ENCODE measurements at regions not wholly inside any gene's neighbourhood (a gene's known extent, or its start where the extent isn't known, plus 50 kb on each side); places are given as distances from the start of the nearest gene placed in this dataset.
"Not testable (repeated sequence)": the region's sequence is repeated elsewhere in the genome, so short reads cannot be mapped to it uniquely, and the experiment has no call there.

DNA sequence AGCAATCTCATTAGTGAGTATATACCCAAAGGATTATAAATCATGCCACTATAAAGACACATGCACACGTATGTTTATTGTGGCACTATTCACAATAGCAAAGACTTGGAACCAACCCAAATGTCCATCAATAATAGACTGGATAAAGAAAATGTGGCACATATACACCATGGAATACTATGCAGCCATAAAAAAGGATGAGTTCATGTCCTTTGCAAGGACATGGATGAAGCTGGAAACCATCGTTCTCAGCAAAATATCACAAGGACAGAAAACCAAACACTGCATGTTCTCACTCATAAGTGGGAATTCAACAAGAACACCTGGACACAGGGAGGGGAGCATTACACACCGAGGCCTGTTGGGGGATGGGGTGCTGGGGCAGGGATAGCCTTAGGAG, 252.9 kb upstream of the MSX2 start:
- H3K4me3 Mint-ChIP-seq: not testable (repeated sequence)

DNA sequence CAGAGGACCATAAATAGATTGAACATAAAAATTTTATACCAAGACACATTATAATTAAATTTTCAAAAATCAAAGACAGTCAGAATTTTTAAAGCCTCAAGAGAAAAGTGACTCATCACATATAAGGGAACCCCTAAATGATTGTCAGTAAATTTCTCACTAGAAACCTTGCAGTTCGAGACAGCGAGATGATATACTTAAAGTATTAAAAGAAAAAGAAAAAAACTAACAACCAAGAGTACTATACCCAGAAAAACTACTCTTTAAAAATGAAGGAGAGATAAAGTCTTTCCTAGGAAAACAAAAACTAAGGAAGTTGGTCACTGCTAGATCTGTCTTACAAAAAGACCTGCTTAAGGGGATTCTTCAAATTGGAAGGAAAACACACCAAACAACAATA, 251.4 kb upstream of the MSX2 start:
- Mint-ChIP-seq H3K4me1 (ENCODE audit: low read depth) (no peaks in the 10 kb centered on the region), H3K36me3 (ENCODE audit: low read depth) (no peaks in the 10 kb centered on the region), H3K9me3 (peaks cover 13% of the 10 kb centered on the region), H3K27ac (no peak overlapping the region), H3K27me3 (ENCODE audit: low read depth) (no peaks in the 10 kb centered on the region), H3K4me3 (no peak overlapping the region)
- DNase-seq: no peak
- intact Hi-C loops (cut with micrococcal nuclease): no loop called here
- CTCF ChIA-PET: no interaction called here

More for the DNA sequence above, 252.9 kb upstream of the MSX2 start:
- H3K36me3 Mint-ChIP-seq (ENCODE audit: low read depth); H3K4me1 Mint-ChIP-seq (ENCODE audit: low read depth); H3K27ac Mint-ChIP-seq; CTCF ChIA-PET; intact Hi-C loops (cut with micrococcal nuclease); H3K27me3 Mint-ChIP-seq (ENCODE audit: low read depth); DNase-seq: not testable (repeated sequence)
- H3K9me3 Mint-ChIP-seq: peaks cover 13% of the 10 kb centered on the region

DNA sequence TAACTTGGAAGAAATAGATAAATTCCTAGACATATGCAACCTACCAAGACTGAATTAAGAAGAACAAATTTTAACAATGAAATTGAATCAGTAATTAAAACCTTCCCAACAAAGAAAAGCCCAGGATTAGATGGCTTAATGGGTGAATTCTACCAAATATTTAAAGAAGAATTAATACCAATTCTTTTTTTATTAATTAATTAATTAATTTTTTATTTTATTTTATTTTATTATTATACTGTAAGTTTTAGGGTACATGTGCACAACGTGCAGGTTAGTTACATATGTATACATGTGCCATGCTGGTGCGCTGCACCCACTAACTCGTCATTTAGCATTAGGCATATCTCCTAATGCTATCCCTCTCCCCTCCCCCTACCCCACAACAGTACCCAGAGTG, 248.4 kb upstream of the MSX2 start:
- H3K36me3 Mint-ChIP-seq (ENCODE audit: low read depth); DNase-seq; intact Hi-C loops (cut with micrococcal nuclease); H3K27ac Mint-ChIP-seq; H3K9me3 Mint-ChIP-seq; CTCF ChIA-PET; H3K4me1 Mint-ChIP-seq (ENCODE audit: low read depth); H3K4me3 Mint-ChIP-seq; H3K27me3 Mint-ChIP-seq (ENCODE audit: low read depth): not testable (repeated sequence)

DNA sequence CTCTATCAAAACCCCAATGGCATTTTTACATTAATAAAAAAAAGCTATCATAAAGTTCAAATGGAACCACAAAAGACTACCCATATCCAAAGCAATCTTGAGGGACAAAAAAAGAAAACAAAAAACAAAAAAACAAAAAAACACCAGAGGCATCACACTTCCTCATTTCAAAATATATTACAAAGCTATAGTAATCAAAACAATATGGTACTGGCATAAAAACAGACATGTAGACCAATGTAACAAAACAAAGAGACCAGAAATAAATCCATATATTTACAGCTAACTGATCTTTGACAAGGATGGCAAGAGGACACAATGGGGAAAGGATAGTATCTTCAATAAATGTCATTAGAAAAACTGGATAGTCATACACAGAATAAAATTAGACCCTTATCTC, 245.1 kb upstream of the MSX2 start:
- intact Hi-C loops (cut with micrococcal nuclease): no loop called here
- CTCF ChIA-PET: no interaction called here

DNA sequence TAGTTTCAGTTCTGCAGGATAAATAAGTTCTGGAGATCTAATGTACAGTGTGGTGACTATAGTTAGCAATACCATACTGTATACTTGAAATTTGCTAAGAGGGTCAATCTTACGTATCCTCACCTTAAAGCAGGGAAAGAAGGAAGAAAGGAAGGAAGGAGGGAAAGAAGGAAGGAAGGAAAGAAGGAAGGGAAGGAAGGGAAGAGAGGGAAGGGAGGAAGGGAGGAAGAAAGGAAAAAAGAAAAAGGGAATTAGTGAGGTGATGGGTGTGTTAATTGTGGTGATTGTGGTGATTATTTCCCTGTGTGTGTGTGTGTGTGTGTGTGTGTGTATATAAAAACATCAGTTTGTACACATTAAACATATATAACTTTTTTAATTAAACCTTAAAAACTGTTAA, 242.6 kb upstream of the MSX2 start:
- H3K4me3 Mint-ChIP-seq: no peak overlapping the region
- intact Hi-C loops (cut with micrococcal nuclease): no loop called here
- peaks cover 4% of the 10 kb centered on the region for H3K27me3 Mint-ChIP-seq (ENCODE audit: low read depth)
- H3K9me3 Mint-ChIP-seq: peaks cover 5% of the 10 kb centered on the region
- H3K27ac Mint-ChIP-seq: no peak overlapping the region
- peaks cover 2% of the 10 kb centered on the region for H3K4me1 Mint-ChIP-seq (ENCODE audit: low read depth)
- no peaks in the 10 kb centered on the region for H3K36me3 Mint-ChIP-seq (ENCODE audit: low read depth)
- CTCF ChIA-PET: no interaction called here
- no peak for DNase-seq

More for the DNA sequence above, 245.1 kb upstream of the MSX2 start:
- H3K4me3 Mint-ChIP-seq: no peak overlapping the region
- H3K9me3 Mint-ChIP-seq: peaks cover 5% of the 10 kb centered on the region
- H3K27me3 Mint-ChIP-seq (ENCODE audit: low read depth): peaks cover 4% of the 10 kb centered on the region
- H3K27ac Mint-ChIP-seq: no peak overlapping the region
- no peaks in the 10 kb centered on the region for H3K36me3 Mint-ChIP-seq (ENCODE audit: low read depth)
- peaks cover 2% of the 10 kb centered on the region for H3K4me1 Mint-ChIP-seq (ENCODE audit: low read depth)
- DNase-seq: no peak

DNA sequence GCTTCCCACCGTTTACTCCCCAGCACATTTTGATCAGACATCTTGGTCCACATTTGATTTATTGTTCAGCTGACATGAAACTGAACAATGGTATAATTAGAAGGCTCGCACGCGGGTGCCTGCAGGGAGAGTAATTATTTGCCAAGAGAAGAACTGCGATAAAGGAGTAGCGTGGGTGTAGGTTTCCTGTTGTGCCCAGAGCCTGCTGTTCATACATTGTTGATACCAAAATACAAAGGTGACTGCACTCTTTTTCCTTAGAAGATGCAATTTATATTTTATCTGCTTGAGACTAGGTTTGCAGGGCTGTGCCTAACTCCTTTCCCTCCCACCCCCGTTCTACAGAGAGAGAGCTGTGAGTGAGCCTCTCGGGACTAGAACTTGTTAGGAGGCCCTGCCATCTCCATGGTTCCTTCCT, 241.8 kb upstream of the MSX2 start:
- intact Hi-C loops (cut with micrococcal nuclease): no loop called here
- no peaks in the 10 kb centered on the region for H3K36me3 Mint-ChIP-seq (ENCODE audit: low read depth)

GRCh38 chr5:174483411-174483810, 241.0 kb upstream of the MSX2 start:
- intact Hi-C loops (cut with micrococcal nuclease): no loop called here

More for the DNA sequence above, 241.8 kb upstream of the MSX2 start:
- peaks cover 2% of the 10 kb centered on the region for H3K4me1 Mint-ChIP-seq (ENCODE audit: low read depth)
- H3K9me3 Mint-ChIP-seq: peaks cover 5% of the 10 kb centered on the region
- H3K27me3 Mint-ChIP-seq (ENCODE audit: low read depth): peaks cover 4% of the 10 kb centered on the region
- CTCF ChIA-PET: interaction anchor here (0.6 kb wide), 1 partner anchor 563 kb away, joined by 3 read pairs; no protein-coding TSS in a partner anchor
- no peak overlapping the region for H3K4me3 Mint-ChIP-seq
- no peak for DNase-seq
- H3K27ac Mint-ChIP-seq: no peak overlapping the region

DNA sequence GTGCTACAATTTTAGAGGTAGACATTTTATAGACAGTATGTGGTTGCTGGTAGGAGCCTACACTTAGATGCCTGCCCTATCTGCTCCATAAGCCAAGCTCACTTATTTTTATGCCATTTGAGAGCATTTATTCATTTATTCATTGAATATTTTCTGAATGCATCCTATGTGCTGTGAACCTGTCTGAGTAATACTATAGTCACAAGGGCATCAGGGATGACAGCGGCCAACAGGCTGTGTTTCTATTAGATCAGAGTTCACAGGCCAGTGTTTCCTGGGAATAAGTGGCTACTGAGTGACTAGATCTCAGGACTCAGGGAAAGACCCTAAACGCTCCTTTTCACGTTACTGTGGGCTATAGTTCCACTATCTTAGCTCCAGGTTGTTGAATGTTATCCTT, 235.2 kb upstream of the MSX2 start:
- H3K9me3 Mint-ChIP-seq: peaks cover 1% of the 10 kb centered on the region

More at GRCh38 chr5:174483411-174483810, 241.0 kb upstream of the MSX2 start:
- Mint-ChIP-seq H3K27me3 (ENCODE audit: low read depth) (peaks cover 4% of the 10 kb centered on the region), H3K9me3 (peaks cover 5% of the 10 kb centered on the region), H3K4me3 (no peak overlapping the region), H3K36me3 (ENCODE audit: low read depth) (no peaks in the 10 kb centered on the region), H3K4me1 (ENCODE audit: low read depth) (peaks cover 2% of the 10 kb centered on the region), H3K27ac (no peak overlapping the region)
- CTCF ChIA-PET: no interaction called here
- no peak for DNase-seq

DNA sequence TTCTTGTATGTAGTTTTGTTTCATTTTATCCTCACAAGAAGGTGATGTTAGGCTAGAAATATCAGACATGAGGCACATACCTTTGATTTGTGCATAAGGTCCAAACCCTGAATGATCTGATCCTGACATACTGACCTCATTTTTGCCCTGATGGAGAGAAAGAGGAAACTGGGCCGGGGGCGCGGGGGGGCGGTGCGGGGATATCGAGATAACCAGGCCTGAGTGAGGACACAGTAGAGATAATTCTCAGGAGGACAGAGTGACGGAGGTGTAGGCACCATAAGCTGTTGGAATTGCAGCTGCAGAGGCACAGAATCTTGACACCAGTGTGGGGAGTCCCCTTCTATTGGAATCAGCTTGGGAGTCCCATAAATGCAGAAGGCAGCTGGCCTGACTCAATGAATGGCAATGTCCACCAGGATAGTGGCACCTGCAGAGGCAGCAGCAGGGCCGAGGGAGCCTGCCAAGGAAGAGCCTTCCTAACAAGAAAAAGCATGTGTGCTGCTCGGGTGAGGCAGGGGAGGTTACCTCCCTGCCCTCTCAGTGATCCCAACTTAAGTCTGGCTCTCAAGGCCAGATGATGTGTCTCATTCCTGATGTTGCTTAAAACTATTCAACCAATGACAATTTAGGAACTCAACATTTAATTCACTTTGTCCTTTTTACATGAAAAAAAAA, 234.3 kb upstream of the MSX2 start:
- H3K27me3 Mint-ChIP-seq (ENCODE audit: low read depth): peaks cover 1% of the 10 kb centered on the region
- CTCF ChIA-PET: interaction anchor here (0.7 kb wide), 1 partner anchor 51 kb away, joined by 3 read pairs; no protein-coding TSS in a partner anchor
- no peak overlapping the region for H3K4me3 Mint-ChIP-seq
- no peaks in the 10 kb centered on the region for H3K36me3 Mint-ChIP-seq (ENCODE audit: low read depth)
- H3K4me1 Mint-ChIP-seq (ENCODE audit: low read depth): no peaks in the 10 kb centered on the region
- H3K9me3 Mint-ChIP-seq: no peaks in the 10 kb centered on the region
- no peak overlapping the region for H3K27ac Mint-ChIP-seq
- no peak for DNase-seq
- intact Hi-C loops (cut with micrococcal nuclease): no loop called here

More for the DNA sequence above, 235.2 kb upstream of the MSX2 start:
- CTCF ChIA-PET: no interaction called here
- Mint-ChIP-seq H3K36me3 (ENCODE audit: low read depth) (no peaks in the 10 kb centered on the region), H3K27me3 (ENCODE audit: low read depth) (no peaks in the 10 kb centered on the region), H3K27ac (no peak overlapping the region), H3K4me3 (no peak overlapping the region), H3K4me1 (ENCODE audit: low read depth) (no peaks in the 10 kb centered on the region)
- DNase-seq: no peak
- intact Hi-C loops (cut with micrococcal nuclease): no loop called here

- peaks cover 2% of the 10 kb centered on the region for H3K27me3 Mint-ChIP-seq (ENCODE audit: low read depth)
- no peak overlapping the region for H3K27ac Mint-ChIP-seq
- no peak overlapping the region for H3K4me3 Mint-ChIP-seq
- no peaks in the 10 kb centered on the region for H3K9me3 Mint-ChIP-seq
- no peaks in the 10 kb centered on the region for H3K36me3 Mint-ChIP-seq (ENCODE audit: low read depth)
- CTCF ChIA-PET: interaction anchor here (0.7 kb wide), 1 partner anchor 51 kb away, joined by 3 read pairs; no protein-coding TSS in a partner anchor
- no peaks in the 10 kb centered on the region for H3K4me1 Mint-ChIP-seq (ENCODE audit: low read depth)
- no peak for DNase-seq
- intact Hi-C loops (cut with micrococcal nuclease): no loop called here
Measured at GRCh38 chr5:174490728-174491127, 233.7 kb upstream of the MSX2 start.

DNA sequence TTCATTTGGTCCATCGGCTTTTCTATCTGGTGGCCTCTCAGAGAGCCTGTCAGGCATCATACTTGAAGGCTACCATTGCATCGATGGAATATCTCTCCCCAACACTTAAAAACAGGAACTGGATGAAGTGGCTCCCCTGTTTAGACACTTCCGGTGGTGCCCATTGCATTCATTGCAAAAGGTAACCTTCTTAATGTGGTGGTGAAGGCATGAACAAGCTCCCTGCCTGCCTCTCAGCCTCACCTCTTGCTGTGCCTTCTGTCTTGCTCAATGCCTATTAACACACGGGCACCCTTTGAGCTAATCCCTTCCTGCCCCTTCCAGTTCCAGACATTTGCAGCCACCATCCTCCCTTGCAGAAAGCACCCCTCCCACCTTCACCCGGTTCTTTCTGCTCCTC, 233.1 kb upstream of the MSX2 start:
- CTCF ChIA-PET: no interaction called here
- Mint-ChIP-seq H3K27ac (no peak overlapping the region), H3K9me3 (no peaks in the 10 kb centered on the region), H3K4me3 (no peak overlapping the region), H3K36me3 (ENCODE audit: low read depth) (no peaks in the 10 kb centered on the region), H3K27me3 (ENCODE audit: low read depth) (peaks cover 2% of the 10 kb centered on the region), H3K4me1 (ENCODE audit: low read depth) (no peaks in the 10 kb centered on the region)
- intact Hi-C loops (cut with micrococcal nuclease): no loop called here
- no peak for DNase-seq

- intact Hi-C loops (cut with micrococcal nuclease): no loop called here
- no peak for DNase-seq
- no peak overlapping the region for H3K4me3 Mint-ChIP-seq
- CTCF ChIA-PET: interaction anchor here (0.6 kb wide), 1 partner anchor 71 kb away, joined by 3 read pairs; no protein-coding TSS in a partner anchor
- H3K27me3 Mint-ChIP-seq (ENCODE audit: low read depth): peaks cover 2% of the 10 kb centered on the region
- H3K36me3 Mint-ChIP-seq (ENCODE audit: low read depth): no peaks in the 10 kb centered on the region
- no peaks in the 10 kb centered on the region for H3K4me1 Mint-ChIP-seq (ENCODE audit: low read depth)
- no peaks in the 10 kb centered on the region for H3K9me3 Mint-ChIP-seq
- no peak overlapping the region for H3K27ac Mint-ChIP-seq
Measured at GRCh38 chr5:174491761-174492350, 232.5 kb upstream of the MSX2 start.

DNA sequence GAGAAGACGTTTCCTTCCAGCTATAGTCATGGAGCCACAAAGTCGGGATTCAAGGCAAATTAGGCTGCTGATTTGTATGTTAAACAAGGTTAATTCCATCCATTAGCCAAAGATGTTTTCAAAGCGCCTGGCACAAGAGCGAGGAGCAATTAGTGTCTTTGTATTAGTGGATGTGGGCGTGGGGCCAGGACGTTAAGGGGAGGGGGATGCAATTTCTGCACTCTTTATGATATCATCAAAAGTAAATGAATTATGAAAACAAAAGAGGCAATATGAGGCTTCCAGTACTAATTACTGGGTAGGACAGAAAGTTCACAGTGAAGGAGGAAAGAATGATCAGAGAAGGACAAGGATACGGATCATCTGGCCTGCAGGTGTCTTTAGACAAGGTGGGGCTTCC, 230.9 kb upstream of the MSX2 start:
- Mint-ChIP-seq H3K27me3 (ENCODE audit: low read depth) (peaks cover 2% of the 10 kb centered on the region), H3K9me3 (peaks cover 8% of the 10 kb centered on the region)
- intact Hi-C loops (cut with micrococcal nuclease): no loop called here

More for the DNA sequence above, 230.9 kb upstream of the MSX2 start:
- no peak for DNase-seq
- no peaks in the 10 kb centered on the region for H3K36me3 Mint-ChIP-seq (ENCODE audit: low read depth)
- H3K4me3 Mint-ChIP-seq: no peak overlapping the region
- H3K27ac Mint-ChIP-seq: no peak overlapping the region
- no peaks in the 10 kb centered on the region for H3K4me1 Mint-ChIP-seq (ENCODE audit: low read depth)
- CTCF ChIA-PET: no interaction called here
